Fibroblast of villous mesenchyme (primary cell): ENCODE measurements at regions not wholly inside any gene's neighbourhood (a gene's known extent, or its start where the extent isn't known, plus 50 kb on each side); places are given as distances from the start of the nearest gene placed in this dataset.
A peak's percentile ranks its signal among the peaks of the same experiment; 100 is the strongest.

Experiments used
- DNase-seq: peaks from one replicate; pipeline ENCODE4 v3.0.0-alpha.2; 2010; ENCODE audit warnings: low read depth
- H3K4me3 ChIP-seq: 2 replicates; pipeline ENCODE4 v1.5.1; 2011; ENCODE audit warnings: low read depth, mild to moderate bottlenecking, low read length
- TF ChIP-seq, protein P1 (sequence below): IDR thresholded peaks from 2 replicates; pipeline ENCODE4 v1.5.1; 2012; ENCODE audit warnings: low read depth, mild to moderate bottlenecking, low read length; ENCODE audit not compliant: insufficient read depth

DNA sequence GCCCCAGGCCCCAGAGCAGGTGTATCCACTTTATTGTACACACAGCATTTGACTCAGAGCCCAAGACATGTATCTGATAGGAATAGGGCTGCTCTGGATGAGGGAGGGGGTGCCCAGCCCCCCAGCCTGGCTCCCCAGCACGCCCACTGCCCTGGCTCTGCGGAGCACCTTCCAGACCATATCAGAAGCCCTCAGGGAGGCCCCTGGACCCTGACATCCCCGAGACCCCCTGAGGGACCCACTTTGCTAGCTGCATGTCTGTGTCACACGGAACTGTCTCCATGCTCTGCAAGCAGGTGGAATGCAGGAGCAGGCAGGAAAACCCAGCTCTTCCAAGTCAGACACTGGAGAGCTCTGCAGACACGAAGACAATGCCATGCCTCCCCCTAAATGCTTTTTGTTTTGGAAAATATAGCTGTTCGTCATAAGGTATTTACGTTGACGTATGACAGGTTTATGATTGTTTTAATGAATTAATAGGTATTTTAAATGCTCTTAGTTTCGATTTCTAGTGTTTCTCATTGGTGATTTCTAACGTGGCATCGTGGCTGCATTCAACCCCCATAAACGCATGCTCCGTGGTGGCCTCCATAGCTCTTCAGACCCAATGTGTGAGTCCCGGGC lies 92.8 kb upstream of the INSIG1 start:
- TF ChIP-seq, protein P1, sequence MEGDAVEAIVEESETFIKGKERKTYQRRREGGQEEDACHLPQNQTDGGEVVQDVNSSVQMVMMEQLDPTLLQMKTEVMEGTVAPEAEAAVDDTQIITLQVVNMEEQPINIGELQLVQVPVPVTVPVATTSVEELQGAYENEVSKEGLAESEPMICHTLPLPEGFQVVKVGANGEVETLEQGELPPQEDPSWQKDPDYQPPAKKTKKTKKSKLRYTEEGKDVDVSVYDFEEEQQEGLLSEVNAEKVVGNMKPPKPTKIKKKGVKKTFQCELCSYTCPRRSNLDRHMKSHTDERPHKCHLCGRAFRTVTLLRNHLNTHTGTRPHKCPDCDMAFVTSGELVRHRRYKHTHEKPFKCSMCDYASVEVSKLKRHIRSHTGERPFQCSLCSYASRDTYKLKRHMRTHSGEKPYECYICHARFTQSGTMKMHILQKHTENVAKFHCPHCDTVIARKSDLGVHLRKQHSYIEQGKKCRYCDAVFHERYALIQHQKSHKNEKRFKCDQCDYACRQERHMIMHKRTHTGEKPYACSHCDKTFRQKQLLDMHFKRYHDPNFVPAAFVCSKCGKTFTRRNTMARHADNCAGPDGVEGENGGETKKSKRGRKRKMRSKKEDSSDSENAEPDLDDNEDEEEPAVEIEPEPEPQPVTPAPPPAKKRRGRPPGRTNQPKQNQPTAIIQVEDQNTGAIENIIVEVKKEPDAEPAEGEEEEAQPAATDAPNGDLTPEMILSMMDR, result no peak
- DNase-seq, result no peak
- peak overlapping the region; percentile 44 for H3K4me3 ChIP-seq

DNA sequence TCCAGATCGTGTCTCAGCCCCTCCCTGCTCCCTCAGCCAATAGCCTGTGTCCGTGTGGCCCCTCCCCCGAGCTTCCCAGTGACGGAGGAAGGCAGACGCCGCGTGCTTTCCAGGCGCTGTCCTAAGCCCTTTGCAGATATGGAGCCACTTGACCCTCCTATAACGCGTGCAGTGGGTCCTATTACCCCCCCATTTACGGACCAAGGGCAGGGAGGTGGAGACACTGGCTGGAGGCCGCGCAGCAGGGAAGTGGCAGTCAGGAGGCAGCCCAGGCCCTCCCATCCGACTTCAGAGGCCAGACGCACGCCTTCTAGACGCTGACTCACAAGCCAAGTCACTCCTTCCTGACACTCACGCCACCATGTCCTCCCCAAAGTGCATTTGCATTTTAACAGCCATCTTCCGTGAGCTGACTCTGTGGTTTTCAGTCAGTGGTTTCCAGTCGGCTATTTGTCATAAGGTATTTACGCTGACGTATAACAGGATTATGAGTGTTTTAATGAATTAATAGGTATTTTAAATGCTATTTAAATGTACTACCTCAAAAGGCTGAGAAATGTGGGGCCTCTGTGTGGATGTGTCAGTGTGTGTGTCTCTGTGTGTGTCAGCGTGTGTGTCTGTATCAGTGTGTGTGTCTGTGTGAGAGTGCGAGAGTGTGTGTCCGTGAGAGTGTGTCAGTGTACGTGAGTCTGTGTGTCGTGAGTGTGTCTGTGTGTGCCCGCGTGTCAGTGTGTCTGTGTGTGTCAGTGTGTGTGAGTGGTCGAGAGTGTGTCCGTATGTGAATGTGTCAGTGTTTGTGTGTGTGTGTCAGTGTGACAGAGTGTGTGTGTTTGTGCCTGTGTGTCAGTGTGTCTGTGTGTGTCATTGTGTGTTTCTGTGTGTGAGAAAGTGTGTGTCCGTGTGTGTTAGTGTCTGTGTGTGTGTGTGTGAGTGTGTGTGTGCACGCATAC lies 92.0 kb upstream of the INSIG1 start:
- TF ChIP-seq, protein P1, result no peak
- H3K4me3 ChIP-seq, result peak overlapping the region; percentile 44
- peak; percentile 97 for DNase-seq

DNA sequence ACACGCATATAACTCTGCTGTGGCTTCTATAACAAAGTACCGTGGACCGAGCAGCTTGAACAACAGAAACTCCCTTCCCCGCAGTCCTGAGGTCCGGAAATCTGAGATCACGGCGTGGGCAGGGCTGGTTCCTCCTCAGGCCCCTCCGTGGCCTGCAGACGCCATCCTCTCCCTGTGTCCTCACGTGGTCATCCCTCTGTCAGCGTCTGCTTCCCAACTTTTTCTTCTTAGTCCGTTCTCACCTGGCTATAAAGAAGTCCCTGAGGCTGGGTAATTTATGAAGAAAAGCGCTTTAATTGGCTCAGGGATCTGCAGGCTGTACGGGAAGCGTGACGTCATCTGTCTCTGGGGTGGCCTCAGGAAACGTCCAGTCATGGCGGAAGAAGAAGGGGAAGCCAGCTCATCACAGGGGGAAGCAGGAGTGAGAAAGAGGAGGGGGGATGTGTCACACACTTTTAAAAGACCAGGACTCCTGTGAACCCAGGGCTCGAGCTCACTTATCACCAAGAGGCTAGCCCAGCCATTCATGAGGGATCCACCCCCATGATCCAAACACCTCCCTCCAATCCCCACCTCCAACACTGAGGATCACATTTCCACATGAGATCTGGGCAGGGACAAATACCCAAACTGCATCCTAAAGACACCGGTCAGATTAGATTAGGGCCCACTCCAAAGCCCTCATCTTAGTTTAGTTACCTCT lies 91.2 kb upstream of the INSIG1 start:
- peak overlapping the region; percentile 44 for H3K4me3 ChIP-seq
- peak; percentile 76 for DNase-seq
- TF ChIP-seq, protein P1, result no peak

DNA sequence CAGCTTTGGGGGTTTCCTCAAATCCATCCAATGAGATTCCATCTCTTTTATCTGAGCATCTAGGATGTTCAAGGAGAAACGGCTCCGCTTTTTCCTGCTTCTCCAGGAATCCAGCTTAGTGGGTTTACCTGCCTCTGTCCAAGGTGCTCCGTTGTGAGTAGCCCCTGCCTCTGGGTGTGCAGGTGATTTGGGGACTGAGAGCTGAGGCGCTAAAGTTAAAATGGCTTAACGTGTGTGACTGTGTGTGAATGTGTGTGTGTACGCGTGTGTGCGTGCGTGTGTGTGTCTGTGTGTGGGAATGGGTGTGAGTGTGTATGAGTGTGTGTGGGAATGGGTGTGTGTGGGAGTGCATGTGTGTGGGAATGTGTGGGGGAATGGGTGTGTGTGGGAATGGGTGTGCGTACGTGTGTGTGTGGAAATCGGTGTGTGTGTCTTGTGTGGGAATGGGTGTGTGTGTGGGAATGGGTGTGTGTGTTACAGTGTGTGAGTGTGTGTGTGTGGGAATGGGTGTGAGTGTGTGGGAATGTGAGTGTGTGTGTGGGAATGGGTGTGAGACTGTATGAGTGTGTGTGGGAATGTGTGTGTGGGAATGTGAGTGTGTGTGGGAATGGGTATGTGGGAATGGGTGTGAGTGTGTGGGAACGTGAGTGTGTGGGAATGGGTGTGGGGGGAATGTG lies 90.2 kb upstream of the INSIG1 start:
- DNase-seq, result no peak
- no peak overlapping the region for H3K4me3 ChIP-seq
- TF ChIP-seq, protein P1, result no peak

DNA sequence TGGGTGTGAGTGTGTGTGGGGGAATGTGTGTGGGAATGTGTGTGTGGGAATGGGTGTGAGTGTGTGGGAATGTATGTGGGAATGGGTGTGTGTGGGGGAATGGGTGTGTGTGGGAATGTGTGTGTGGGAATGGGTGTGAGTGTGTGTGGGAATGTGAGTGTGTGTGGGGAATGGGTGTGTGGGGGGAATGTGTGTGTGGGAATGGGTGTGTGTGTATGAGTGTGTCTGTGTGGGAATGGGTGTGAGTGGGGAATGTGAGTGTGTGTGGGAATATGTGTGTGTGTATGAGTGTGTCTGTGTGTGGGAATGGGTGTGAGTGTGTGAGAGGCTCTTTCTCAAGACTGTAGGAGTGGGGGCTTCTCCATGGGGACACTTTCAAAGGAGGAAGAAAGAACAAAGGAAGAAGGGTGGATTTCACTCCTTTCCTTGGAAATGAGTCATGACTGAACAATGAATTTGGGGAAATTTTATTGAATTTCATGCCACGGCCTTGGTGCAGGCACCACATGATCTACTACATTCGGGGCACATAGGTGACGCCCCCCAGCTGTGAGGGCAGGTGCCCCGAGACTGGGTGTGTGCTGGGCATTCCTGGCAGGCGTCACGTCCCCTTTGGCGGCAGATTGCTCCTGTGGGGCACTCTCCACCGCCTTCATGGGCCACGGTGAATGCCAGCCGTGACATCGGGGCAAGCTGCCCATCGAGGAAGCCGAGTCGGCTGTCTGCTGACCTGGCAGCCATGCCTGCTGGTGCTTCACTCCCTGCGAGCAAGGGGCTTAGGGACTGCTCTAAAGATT lies 88.8 kb upstream of the INSIG1 start:
- H3K4me3 ChIP-seq, result no peak overlapping the region
- TF ChIP-seq, protein P1, result no peak
- DNase-seq, result no peak
